CD4-positive, alpha-beta T cell treated with Interleukin-17A for 1 hour (primary cell): ENCODE measurements at regions not wholly inside any gene's neighbourhood (a gene's known extent, or its start where the extent isn't known, plus 50 kb on each side); places are given as distances from the start of the nearest gene placed in this dataset.
"Not testable (repeated sequence)": the region's sequence is repeated elsewhere in the genome, so short reads cannot be mapped to it uniquely, and the experiment has no call there.

ENCODE experiments used
- DNase-seq: peaks from one replicate; pipeline ENCODE4 v3.0.0-alpha.2; 2020

DNA sequence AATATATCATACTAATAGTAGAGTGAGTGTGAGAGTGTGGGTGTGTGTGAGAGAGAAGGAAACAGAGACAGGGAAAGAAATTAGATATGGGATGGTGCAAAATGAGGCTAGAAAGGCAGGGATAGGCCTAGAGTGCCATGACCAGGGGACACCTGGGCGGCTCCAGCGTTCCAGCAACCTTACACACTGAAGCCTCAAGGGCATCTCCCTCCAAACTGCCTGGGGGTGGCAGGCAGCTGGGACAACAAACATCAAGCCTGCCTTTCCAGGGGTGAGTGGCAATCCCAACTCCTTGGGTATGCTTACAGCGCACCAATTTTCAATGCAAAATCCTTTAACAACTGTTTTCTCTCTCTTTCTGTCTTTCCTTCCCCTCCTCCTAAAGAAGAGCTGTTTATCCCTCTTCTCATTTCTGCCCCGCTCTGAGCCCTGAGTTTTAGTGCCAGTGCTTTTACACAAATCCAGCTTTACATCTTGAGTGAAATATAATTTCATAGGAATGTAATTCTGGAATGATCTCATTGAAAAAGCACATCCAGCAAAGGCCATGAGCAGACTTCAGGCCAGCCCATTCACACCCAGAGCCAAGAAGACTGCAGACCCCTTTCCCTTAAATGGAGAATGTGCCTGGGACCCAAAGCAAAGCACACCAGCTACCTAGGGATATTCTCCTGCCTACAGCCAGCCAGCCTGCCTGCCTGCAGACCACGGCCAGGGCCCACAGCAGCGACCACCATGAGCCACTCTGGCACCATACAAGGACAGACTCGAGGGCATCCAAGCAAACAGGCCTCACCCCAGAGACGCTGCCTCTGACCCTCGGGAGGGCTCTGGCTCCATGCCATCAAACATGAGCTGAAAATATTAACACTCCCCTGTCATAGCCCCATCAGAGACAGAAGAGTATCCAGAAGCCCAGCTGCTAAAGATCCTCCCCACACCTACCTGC lies 90.3 kb downstream of the RPL27A start:
- no peak for DNase-seq

DNA sequence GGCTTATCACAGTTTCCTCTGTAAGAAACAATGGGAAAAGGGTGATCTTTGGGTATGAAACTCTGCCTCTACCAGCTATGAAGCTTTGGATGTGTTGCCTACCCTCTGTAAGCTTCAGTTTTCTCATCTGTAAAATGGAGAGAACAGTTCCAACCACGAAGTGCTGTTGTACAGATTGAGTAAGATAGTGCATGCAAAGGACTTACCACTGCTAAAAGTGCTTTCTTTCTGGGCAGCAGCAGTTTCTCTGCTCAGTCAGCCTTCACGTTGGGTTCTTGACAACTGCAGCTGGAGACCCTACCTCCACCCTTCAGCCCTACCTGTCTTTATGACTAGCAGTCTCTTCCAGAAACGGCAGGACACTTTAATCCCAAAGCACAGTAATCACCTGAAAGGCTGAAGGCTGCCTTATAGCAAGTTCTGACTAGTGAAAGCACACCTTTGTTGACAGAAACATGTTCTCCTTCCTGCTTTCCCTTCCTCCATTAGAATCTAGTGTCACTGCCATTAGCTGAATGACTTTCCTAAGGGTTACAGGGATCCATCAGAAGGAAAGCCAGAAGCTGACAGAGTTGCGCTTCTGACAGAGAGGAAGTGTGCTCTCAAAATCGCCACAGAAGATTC lies 91.4 kb downstream of the RPL27A start:
- DNase-seq = no peak

DNA sequence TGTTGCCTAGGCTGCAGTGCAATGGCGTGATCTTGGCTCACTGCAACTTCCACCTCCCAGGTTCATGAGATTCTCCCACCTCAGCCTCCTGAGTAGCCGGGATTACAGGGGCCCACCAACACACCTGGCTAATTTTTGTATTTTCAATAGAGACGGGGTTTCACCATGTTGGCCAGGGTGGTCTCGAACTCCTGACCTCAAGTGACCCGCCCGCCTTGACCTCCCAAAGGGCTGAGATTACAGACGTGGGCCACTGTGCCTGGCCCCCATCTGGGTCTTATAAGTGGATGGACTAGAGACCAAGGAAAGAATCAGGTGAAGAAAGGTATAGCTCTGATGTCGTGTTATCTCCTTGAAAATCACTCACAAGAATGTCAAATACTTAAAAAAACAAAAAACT lies 92.3 kb downstream of the RPL27A start:
- not testable (repeated sequence) for DNase-seq

DNA sequence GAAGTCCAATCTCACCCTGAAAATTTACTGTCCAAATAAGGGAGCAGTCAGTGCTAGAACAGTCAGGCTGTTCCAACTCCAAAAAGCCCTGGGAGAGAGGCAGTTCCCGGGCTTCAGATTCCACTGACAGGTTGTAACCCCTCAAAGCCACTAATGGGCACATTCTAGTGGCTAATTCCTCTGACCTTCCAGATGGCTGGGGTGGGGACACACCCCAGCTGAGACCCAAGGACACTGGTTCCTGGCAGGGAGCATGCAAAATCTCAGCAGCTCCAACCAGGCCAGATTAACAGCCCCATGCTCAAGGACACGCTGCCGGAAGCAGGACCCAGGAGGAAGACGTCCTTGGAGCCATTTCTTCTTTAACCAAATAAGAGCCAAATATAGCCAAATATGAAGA lies 92.7 kb downstream of the RPL27A start:
- no peak for DNase-seq

DNA sequence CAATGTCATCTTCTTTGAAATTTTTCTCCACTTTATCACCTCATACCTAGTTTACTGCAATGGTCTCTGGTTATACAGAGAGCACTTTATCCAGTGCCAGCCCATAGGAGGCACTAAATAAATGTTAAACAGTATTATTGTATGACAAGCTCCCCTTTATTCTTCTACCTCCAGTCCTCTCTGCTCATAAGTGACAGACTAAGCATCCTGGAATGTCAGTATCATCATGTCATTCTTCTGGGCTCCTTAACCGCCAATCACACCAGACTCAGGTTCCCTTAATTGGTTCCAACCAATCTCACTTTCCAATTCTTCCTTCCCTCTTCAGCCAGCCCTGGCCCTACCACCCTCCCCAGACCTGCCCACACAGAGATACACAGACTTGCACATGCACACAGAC lies 93.1 kb downstream of the RPL27A start:
- DNase-seq = no peak

DNA sequence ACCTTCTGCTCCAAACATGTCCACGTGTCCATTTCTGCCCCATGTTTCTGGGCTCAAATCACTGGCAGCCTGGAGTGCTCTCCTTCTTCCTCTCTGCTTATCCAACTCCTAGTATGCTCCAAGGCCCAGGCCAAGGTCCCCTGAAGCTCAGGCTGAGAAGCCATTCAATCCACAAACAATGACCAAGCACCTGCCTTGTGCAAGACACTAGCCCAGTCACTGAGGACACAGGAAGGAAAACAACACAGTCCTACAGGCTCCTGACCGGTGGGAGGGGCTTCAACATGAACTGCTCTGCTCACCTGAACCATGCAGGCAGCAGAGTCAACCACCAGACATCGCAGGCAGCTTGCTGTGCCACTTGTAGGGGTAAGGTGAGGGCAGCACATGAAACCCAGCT lies 93.6 kb downstream of the RPL27A start:
- DNase-seq = no peak

DNA sequence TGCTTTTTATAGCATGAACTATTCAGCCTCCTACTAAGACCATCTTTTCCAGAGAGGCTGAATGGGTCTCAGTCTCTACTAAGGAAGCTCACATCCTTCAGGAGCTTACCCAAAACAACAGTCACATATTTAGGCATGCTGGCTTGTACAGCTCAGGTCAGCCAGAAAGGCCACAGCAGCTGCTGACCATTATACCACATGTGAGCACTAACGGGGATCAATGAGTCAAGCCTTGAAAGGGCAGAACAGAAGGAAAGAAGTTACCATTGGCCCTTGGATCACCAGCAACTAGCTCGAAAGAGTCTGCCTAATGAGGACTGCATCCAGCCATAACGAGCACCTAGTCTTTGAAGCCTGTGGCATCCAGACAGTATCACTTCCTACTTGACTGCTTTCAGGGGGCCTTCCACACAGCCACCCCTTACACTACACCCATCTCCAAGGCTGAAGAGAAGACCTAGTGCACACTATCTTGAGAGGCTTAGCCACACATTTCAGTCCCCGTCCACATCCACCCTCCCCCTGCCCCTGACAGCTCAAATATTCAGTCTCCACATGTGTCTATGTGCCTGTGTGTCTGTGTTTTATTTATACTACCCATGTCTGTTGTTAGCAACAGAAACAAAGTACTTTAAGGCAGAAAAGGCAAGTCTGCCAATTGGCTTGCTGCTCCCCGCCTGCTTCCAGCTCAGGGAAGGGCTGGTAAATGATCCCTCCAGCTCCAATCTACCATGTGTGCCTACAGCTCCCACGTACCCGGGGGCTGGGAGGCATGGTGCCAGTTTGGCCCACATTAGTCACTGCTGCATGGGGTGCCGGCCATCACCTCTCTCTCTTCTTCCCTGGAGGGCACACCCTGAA lies 95.5 kb downstream of the RPL27A start:
- no peak for DNase-seq

DNA sequence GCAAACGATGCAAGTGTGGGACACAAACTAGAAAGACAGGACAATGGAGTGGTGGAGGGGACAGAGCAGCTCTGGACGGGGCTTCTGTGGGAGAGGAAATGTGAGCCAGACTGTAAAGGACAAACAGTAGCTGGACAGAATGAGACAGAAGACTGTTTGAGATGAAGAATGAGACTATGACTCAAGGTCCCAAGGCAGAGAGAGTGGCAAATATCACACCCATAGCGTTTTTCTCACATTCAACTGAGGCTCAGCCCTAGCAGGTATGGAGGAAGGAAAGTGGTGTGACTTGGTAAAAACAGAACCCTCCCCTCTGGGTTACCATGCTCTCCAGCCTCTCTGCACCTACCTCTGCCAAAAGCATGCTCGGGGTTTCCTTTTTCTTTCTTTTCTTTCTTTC lies 96.5 kb downstream of the RPL27A start:
- DNase-seq = no peak

DNA sequence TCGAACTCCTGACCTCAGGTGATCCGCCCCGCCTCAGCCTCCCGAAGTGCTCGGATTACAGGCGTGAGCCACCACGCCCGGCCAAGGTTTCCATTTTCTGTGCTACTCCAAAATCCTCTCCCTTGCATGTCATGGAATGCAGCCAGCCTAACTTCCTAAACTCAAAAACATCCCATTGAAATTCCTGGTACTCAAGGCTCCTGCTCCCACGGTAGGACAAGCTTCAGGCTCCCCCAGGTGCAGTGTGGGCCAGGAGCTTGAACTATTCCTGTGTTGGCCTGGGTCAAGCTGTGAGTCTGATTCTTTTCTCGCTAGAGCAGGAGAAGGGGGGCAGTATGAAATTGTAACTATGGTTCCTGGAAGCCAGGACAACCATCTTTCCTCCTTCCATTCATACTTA lies 97.1 kb downstream of the RPL27A start:
- no peak for DNase-seq

DNA sequence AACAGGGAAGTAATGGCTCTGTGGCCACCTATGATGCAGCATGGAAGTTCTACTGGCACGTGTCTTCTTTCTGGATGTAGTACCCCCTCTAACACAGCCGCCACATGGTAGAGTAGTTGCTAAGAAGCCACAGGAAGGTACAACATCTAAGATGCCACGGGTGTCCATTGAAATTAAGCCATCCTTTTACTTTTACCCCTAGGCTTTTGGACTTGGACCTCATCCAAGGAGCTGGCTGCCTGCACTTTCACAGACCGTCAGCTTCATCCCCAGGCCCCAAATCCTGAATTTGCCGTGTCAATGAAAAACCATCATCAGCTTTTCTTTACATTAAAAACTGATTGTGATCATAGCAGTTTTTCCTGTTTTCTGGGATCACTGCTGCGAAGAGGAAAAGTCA lies 102.4 kb downstream of the RPL27A start:
- DNase-seq = no peak

DNA sequence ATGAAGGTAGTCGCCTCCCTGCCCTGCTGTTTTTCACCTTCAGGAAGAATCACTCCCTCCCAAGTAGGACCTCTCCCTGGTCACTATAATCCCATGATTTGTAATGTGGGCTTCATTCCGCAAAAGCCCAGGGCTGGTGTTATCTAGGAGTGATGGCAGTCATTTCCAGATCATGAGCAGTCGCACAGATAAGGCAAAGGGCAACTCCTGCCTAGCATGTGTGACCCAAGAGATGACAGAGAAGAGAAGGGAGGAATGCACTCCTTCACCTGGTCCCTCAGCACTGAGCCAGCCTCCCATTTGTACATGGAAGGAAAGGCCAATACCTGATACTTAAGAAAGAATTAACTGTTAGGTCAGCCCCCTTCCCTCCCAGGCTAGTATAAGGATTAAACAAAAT lies 102.9 kb downstream of the RPL27A start:
- no peak for DNase-seq

DNA sequence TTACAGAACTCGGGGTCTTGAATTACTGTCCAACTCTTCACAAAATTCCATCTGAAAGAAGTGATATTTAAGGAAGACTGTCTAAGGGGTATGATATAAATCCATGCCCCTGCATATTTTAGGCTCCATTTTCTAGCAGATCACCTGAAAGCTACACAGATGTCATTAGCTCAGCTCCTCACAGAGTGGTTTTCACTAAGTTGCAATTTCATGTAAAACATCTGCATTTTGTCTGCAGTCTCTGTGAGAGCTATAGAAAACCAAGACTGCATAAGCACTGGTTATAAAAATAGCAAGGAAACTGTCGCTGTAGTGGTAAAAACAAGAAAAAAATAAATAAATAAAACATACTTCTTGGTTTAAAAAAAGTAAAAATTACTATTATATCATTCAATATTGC lies 103.4 kb downstream of the RPL27A start:
- DNase-seq = no peak

DNA sequence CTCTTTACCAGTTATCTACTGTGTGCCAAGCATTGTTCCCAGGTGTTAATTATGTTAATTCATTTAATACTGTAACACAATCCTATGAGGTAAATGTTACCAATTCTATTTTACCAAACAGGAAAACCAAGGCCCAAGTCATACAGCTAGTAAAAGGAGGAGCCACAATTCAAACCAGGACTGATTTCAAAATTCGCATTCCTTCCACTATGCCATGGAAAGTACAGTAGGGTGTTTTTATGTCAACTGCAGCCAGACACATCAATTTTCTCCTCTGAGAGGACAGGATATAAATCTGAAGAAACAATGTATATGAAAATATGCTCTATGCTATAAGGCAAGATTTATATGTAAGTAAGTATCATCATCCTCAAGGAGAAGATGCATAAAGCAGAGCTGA lies 104.3 kb downstream of the RPL27A start:
- no peak for DNase-seq

DNA sequence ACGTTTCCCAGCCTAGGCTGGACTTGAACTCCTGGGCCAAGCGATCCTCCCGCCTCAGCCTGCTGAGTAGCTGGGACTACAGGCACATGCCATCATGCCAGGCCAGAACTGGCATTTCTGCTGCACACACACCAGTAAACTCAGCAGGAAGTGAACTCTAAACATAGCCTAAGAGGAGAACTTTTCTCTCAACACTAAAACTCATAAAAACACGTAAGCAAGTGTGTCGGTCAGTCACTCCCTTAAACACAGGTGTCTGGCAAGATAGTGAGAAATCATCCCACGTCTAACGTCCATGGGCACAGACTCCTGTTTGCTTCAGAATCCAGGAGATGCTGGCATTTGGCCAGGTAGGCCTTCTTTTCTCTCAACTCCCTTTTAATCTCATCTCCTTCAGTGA lies 104.8 kb downstream of the RPL27A start:
- no peak for DNase-seq

DNA sequence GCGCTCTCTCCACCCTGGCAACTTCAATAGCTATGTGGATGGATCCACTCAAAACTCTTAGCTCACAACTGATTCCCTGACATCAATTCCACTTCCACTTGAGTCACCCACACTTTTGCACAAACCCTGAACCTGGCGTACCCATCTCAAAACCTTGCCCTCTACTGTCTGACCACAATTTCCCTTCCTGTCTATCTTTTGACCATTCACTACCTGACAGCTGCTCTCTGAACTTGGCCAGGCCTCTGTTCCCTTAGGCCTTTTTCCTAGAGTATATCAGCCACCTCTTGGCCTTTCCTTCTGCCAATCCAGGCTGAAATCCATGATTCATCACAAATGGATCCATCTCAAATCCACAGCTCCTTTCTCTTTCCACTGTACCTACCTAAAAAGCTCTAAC lies 106.0 kb downstream of the RPL27A start:
- DNase-seq = no peak

DNA sequence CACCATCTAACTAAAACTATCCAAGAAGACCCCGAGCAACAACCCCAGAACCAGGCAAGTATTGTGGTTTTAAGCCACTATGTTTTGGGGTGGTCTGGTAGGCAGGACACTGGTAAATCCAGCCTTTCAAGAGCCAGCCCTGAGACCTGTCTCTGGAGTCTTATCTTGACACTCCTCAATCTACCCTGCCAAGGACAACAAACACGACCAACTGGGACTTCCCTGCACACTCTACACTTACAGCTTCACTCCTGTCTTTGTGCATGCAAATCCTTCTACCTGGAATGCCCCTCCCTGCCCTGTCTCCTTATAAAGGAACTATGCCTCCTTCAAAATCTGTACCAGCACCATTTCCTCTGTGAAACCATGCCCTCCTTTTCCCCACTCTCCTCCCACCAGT lies 107.3 kb downstream of the RPL27A start:
- DNase-seq = no peak

DNA sequence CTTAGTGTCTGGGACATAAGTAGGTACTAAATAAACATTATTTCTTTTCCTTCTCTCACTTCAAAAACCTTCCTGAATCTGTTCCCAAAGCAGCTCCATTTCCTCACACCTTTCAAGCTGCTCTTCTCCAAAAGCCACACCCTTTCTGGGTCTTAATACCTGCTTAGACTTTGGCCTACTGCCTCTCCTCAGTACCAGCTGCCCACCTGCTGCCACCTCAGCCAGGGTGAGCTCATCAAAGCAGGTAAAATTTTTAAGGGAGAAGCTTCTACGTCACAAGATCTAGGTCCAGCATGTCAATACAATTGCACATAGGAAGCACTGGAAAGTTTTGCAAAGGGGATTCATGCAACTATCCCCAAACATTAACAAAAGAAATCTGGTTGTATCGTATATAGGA lies 108.4 kb downstream of the RPL27A start:
- DNase-seq = no peak

DNA sequence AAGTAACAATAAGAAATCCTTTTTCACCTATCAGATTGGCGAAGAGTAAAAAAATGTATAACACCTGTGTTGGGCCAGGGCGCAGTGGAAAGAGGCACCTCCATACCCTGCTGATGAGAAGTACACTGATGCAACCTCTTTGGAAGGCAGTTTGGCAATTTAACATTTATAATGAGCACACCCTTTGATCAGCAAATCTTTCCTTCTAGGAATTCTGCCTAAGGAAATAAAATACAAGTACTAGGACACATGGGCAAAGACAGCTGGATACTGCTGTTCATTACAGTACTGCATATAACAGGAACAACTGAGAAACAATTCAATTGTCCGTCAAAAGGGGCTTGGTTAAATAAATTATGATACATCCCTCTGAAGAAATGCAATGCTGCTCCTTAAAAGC lies 110.1 kb downstream of the RPL27A start:
- no peak for DNase-seq

DNA sequence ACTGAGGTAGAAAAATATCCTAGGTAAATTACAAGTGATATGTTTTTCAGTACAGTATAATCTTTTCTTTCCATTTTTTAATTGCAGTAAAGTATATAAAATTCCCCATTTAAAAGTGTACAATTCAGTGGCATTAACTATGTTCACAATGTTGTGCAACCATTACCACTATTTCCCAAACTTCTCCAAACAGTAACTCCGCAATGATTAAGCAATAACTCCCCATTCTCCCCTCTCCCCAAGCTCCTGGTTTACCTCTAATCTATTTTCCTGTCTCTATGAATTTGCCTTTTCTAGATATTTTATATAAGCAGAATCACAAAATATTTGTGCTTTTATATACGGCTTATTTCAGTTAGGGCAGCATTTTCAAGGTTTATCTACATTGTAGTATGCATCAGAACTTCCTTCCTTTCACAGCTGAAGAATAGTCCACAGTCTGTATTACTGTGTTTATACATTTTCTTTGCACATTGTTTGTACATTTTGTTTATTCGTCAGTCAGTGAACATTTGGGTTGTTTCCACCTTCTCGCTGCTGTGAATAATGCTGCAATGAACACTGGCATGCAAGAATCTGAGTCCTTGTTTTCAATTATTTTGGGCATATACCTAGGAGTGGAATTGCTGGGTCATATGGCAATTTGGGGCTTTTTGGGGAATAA lies 110.7 kb downstream of the RPL27A start:
- no peak for DNase-seq

DNA sequence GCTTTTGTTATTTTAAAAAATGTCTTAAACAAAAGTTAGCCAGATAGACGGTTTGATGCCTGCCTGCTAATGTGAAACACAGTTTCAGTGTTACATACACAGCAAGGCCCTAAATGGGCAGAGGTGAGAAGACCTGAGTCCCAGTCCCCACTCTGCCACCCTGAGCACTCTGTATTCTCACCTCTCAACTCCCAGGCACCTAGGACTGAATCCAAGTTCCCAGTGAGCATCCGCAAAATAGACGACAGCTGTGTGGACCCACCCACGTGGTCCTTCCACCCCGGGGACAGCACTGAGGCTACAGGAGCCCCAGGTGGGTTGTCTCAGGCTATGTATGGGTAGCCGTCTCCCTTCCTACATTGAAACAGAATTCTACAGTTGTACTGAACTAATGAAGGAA lies 111.5 kb downstream of the RPL27A start:
- no peak for DNase-seq

DNA sequence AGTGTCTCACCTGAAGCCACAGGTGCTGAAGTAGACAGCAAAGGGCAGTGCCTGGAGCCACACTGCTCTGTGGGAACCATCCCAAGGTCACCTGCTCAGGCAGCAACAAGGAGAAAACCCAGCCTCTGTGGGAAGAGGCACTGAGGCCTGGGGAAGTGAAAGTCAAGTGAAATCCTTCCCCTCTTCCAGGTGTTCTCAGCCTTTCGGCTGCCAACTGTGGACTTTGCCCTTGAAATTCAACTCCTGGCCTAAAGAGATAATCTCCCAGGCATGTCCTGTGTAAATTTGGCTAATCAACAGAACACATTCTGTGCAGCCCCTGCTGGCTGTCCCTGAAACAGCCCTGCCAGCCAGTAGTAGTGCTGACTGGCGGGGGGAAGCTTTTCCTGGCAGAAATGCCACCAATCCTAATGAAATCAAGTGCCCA lies 112.1 kb downstream of the RPL27A start:
- no peak for DNase-seq

DNA sequence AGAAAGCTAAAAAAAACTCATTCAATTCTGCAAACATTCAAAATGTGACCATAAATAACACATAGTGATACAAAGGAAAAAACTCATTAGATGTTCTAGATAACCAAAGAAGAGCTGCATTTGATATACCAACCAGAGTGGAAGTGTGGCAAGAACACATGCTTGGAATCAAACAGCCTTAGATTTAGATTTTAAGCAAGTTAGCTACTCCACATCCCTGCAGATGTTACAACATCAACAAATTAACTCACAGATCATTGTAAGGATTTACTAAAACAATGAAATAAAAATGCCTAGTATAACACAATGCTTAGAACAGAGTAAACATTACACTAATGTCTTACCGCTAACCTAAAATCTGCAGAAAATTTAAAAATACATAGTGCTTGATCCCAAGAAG lies 114.0 kb upstream of the AKIP1 start:
- DNase-seq = no peak

DNA sequence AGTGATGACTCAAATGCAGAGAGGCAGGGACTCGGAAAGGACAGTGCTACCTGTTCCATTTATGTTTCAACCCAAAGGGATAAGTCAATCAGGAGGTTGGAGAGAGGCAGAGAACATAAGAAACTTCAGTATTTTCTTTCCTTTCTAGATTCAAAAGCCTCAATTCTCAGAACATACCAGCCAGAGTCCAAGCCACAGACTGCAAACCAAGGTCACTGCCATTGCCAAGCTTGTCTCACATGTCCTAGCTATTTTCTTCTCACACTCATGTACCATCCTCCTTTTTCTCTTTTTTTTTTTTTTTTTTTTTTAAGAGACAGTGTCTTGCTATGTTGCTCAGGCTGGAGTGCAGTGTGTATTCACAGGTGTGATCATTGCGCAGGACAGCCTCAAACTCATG lies 111.7 kb upstream of the AKIP1 start:
- DNase-seq = no peak
